ENCODE measurements at regions not wholly inside any gene's neighbourhood (a gene's known extent, or its start where the extent isn't known, plus 50 kb on each side); places are given as distances from the start of the nearest gene placed in this dataset.

DNA sequence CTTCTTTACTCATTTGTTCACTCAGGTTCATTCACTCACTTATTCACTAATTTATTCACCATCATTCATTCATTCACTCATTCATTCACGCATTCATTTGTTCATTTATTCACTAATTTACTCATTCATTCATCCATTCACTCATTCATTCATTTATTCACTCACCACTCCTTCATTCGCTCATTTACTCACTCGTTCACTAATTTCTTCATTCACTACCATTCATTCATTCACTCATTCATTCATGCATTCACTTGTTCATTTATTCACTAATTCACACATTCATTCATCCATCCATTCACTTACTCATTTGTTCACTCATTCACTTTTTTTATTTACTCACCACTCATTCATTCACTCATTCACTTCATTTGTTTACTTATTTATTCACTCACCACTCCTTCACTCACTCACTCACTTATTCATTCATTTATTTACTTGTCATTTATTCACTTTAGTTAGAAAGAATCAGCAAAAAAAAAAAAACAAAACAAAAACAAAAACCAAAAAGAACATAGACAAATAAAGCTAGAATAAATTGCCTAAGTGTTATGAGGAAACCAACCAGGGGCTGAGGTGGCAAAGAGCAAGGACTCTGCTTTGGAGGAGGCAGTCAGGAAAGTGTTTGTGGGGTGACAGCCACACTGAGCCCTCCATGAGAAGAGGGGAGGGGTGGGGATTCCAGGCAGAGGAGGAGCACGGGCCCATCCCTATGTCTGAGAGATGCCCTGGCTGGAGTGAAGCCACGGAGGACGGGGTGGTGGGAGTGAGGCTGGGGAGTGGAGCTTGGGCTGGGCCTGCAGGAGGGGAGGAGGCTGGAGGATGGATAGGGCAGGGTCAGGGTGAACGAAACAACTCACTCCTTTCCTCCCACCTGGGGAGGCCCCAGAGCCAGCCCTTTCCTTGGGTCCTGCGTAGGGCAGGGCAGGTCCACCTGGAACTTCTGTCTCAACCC, 129.2 kb upstream of the WNT4 start:
- H3K79me2 ChIP-seq (ENCODE audit: insufficient read depth, low read length): no peaks in the 10 kb centered on the region
- Mint-ChIP-seq H3K27ac (ENCODE audit: unreplicated experiment) (peak overlapping the region; percentile 41), H3K4me3 (ENCODE audit: unreplicated experiment) (no peak overlapping the region), H3K36me3 (ENCODE audit: low read depth, unreplicated experiment) (no peaks in the 10 kb centered on the region), H3K27me3 (ENCODE audit: low read depth, unreplicated experiment) (peaks cover 51% of the 10 kb centered on the region), H3K4me1 (ENCODE audit: low read depth, unreplicated experiment) (no peaks in the 10 kb centered on the region), H3K9me3 (ENCODE audit: unreplicated experiment) (no peaks in the 10 kb centered on the region)
- peaks cover 3% of the 10 kb centered on the region for H4K20me1 ChIP-seq (ENCODE audit: insufficient read depth, low read length)
- no peaks in the 10 kb centered on the region for H3K36me3 ChIP-seq (ENCODE audit: insufficient read depth, low read length)
- TF ChIP-seq EZH2 (IDR thresholded peaks at IDR 0.05; ENCODE audit: insufficient read depth, low read length): no peak
- TF ChIP-seq, protein P1, sequence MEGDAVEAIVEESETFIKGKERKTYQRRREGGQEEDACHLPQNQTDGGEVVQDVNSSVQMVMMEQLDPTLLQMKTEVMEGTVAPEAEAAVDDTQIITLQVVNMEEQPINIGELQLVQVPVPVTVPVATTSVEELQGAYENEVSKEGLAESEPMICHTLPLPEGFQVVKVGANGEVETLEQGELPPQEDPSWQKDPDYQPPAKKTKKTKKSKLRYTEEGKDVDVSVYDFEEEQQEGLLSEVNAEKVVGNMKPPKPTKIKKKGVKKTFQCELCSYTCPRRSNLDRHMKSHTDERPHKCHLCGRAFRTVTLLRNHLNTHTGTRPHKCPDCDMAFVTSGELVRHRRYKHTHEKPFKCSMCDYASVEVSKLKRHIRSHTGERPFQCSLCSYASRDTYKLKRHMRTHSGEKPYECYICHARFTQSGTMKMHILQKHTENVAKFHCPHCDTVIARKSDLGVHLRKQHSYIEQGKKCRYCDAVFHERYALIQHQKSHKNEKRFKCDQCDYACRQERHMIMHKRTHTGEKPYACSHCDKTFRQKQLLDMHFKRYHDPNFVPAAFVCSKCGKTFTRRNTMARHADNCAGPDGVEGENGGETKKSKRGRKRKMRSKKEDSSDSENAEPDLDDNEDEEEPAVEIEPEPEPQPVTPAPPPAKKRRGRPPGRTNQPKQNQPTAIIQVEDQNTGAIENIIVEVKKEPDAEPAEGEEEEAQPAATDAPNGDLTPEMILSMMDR (IDR thresholded peaks at IDR 0.05; ENCODE audit: insufficient read depth, low read depth, low read length): no peak
- no peaks in the 10 kb centered on the region for H3K4me1 ChIP-seq (ENCODE audit: insufficient read depth, low read length)
- H3K9me3 ChIP-seq (ENCODE audit: insufficient read depth, low read depth, low read length): no peaks in the 10 kb centered on the region
- H3K4me3 ChIP-seq (ENCODE audit: insufficient read depth, low read depth, low read length): no peak overlapping the region
- DNase-seq (ENCODE audit: low read depth): no peak
- H3K4me2 ChIP-seq (ENCODE audit: low read length): no peak overlapping the region
- no peak overlapping the region for H3K27ac ChIP-seq (ENCODE audit: low read depth, low read length)
- H3K9ac ChIP-seq (ENCODE audit: low read length): no peak overlapping the region
- no peak for FAIRE-seq
- H2AFZ ChIP-seq (ENCODE audit: low read depth, low read length): no peak overlapping the region
- peaks cover 25% of the 10 kb centered on the region for H3K27me3 ChIP-seq (ENCODE audit: insufficient read depth, low read length)

GRCh38 chr1:22273686-22274681, 131.1 kb upstream of the WNT4 start:
- FAIRE-seq: no peak
- no peak overlapping the region for H3K9ac ChIP-seq (ENCODE audit: low read length)
- Mint-ChIP-seq H3K4me3 (ENCODE audit: unreplicated experiment) (no peak overlapping the region), H3K36me3 (ENCODE audit: low read depth, unreplicated experiment) (no peaks in the 10 kb centered on the region), H3K4me1 (ENCODE audit: low read depth, unreplicated experiment) (no peaks in the 10 kb centered on the region), H3K27me3 (ENCODE audit: low read depth, unreplicated experiment) (peaks cover 55% of the 10 kb centered on the region), H3K27ac (ENCODE audit: unreplicated experiment) (no peak overlapping the region), H3K9me3 (ENCODE audit: unreplicated experiment) (peaks cover under 1% of the 10 kb centered on the region)
- H3K27me3 ChIP-seq (ENCODE audit: insufficient read depth, low read length): peaks cover 27% of the 10 kb centered on the region
- H3K27ac ChIP-seq (ENCODE audit: low read depth, low read length): no peak overlapping the region
- H2AFZ ChIP-seq (ENCODE audit: low read depth, low read length): no peak overlapping the region
- DNase-seq (ENCODE audit: low read depth): no peak
- H3K4me2 ChIP-seq (ENCODE audit: low read length): no peak overlapping the region
- TF ChIP-seq, protein P1 (IDR thresholded peaks at IDR 0.05; ENCODE audit: insufficient read depth, low read depth, low read length): no peak
- no peak for TF ChIP-seq EZH2 (IDR thresholded peaks at IDR 0.05; ENCODE audit: insufficient read depth, low read length)
- H3K79me2 ChIP-seq (ENCODE audit: insufficient read depth, low read length): no peaks in the 10 kb centered on the region
- peaks cover 3% of the 10 kb centered on the region for H4K20me1 ChIP-seq (ENCODE audit: insufficient read depth, low read length)
- H3K4me1 ChIP-seq (ENCODE audit: insufficient read depth, low read length): no peaks in the 10 kb centered on the region
- no peaks in the 10 kb centered on the region for H3K9me3 ChIP-seq (ENCODE audit: insufficient read depth, low read depth, low read length)
- no peaks in the 10 kb centered on the region for H3K36me3 ChIP-seq (ENCODE audit: insufficient read depth, low read length)
- no peak overlapping the region for H3K4me3 ChIP-seq (ENCODE audit: insufficient read depth, low read depth, low read length)
